H1 (cell line): ENCODE measurements at regions not wholly inside any gene's neighbourhood (a gene's known extent, or its start where the extent isn't known, plus 50 kb on each side); places are given as distances from the start of the nearest gene placed in this dataset.

Source experiments
- CTCF ChIA-PET: fragments of 300-600 bp; sonication (Branson Sonifier 250); formaldehyde crosslinking; loops from one replicate; lab custom pipeline; 2021; ENCODE audit not compliant: partially characterized antibody; lab: Charles Lee
- POLR2A ChIA-PET: fragments of 300-600 bp; sonication (Branson Sonifier 250); formaldehyde crosslinking; loops from one replicate; lab custom pipeline; 2021; ENCODE audit warnings: inconsistent platforms; ENCODE audit not compliant: partially characterized antibody; lab: Charles Lee
- DNase-seq, 2 experiments: peaks; one replicate each; pipeline versions ENCODE4 v3.0.0 to v3.0.0-alpha.2; 2010 to 2022; ENCODE audit warnings: low spot score in 2 of 2, low read depth in 1 of 2, mixed read lengths in 1 of 2
- FAIRE-seq: peaks from 2 replicates; lab custom pipeline; 2011; peaks lifted over from hg19 to GRCh38; lab: Jason Lieb, UNC
- H2AFZ ChIP-seq: 2 replicates; pipeline ENCODE4 v1.8.1; 2012; ENCODE audit warnings: low read length, inconsistent platforms
- H2AK5ac ChIP-seq: 2 replicates; pipeline ENCODE4 v1.6.1; 2013; ENCODE audit warnings: low read depth, low read length
- H2BK120ac ChIP-seq: replicated peaks from 2 replicates; pipeline ENCODE3; 2013; ENCODE audit warnings: low read depth, low read length, inconsistent platforms
- H2BK12ac ChIP-seq: 2 replicates; pipeline ENCODE4 v1.6.1; 2013; ENCODE audit warnings: low read depth, low read length
- H2BK15ac ChIP-seq: 2 replicates; pipeline ENCODE4 v1.6.1; 2013; ENCODE audit warnings: low read length
- H2BK20ac ChIP-seq: 2 replicates; pipeline ENCODE4 v1.6.1; 2013; ENCODE audit warnings: low read length
- H2BK5ac ChIP-seq: 2 replicates; pipeline ENCODE4 v1.6.1; 2013; ENCODE audit warnings: low read depth, low read length
- H3K14ac ChIP-seq: 2 replicates; pipeline ENCODE4 v1.6.1; 2013; ENCODE audit warnings: inconsistent platforms; ENCODE audit not compliant: insufficient read length
- H3K18ac ChIP-seq: 2 replicates; pipeline ENCODE4 v1.6.1; 2013; ENCODE audit warnings: low read length; ENCODE audit errors: extremely low read depth
- H3K23ac ChIP-seq: 2 replicates; pipeline ENCODE4 v1.6.1; 2013; ENCODE audit warnings: inconsistent platforms; ENCODE audit not compliant: insufficient read length
- H3K23me2 ChIP-seq: 2 replicates; pipeline ENCODE4 v1.6.1; 2013; ENCODE audit warnings: low read depth, low read length
- H3K27ac ChIP-seq: 2 replicates; pipeline ENCODE4 v1.6.1; 2011; ENCODE audit warnings: low read depth, low read length, inconsistent platforms
- H3K27me3 ChIP-seq, 4 experiments: replicated peaks in 1 of 4; 1 replicate in 1 of 4; 2 replicates in 3 of 4; pipeline versions ENCODE4 v1.6.1 to v1.8.1; 2011 to 2013; ENCODE audit warnings: low read length in 3 of 4, mild to moderate bottlenecking in 3 of 4, inconsistent platforms in 2 of 4, mixed read lengths in 2 of 4, moderate library complexity in 1 of 4; ENCODE audit not compliant: control insufficient read depth in 3 of 4, insufficient read depth in 3 of 4; ENCODE audit errors: extremely low read depth in 1 of 4
- H3K36me3 ChIP-seq, 4 experiments: 2 replicates each; pipeline versions ENCODE4 v1.6.1 to v1.8.1; 2011 to 2013; ENCODE audit warnings: mild to moderate bottlenecking in 4 of 4, low read length in 3 of 4, moderate library complexity in 2 of 4, control low read depth in 1 of 4, inconsistent platforms in 1 of 4; ENCODE audit not compliant: insufficient read depth in 4 of 4, control insufficient read depth in 2 of 4
- H3K4ac ChIP-seq: replicated peaks from 2 replicates; pipeline ENCODE3; 2013; ENCODE audit warnings: low read length, low read depth, mixed read lengths, inconsistent platforms; ENCODE audit not compliant: insufficient read length
- H3K4me1 ChIP-seq, 4 experiments: replicated peaks in 1 of 4; 1 replicate in 1 of 4; 2 replicates in 3 of 4; pipeline versions ENCODE4 v1.6.1 to v1.8.1; 2011 to 2013; ENCODE audit warnings: low read length in 3 of 4, inconsistent platforms in 2 of 4, mixed read lengths in 1 of 4; ENCODE audit not compliant: insufficient read depth in 4 of 4, control insufficient read depth in 3 of 4
- H3K4me2 ChIP-seq, 2 experiments: 2 replicates each; pipeline versions ENCODE4 v1.6.1 to v1.8.1; 2011 to 2013; ENCODE audit warnings: low read depth in 2 of 2, low read length in 2 of 2, control low read depth in 1 of 2, inconsistent platforms in 1 of 2, mild to moderate bottlenecking in 1 of 2; ENCODE audit not compliant: insufficient read depth in 1 of 2
- H3K4me3 ChIP-seq, 4 experiments: fragments of 200-600, 300-600 bp in 1 of 4; sonication (generic), shearing (Covaris generic), sonication (Bioruptor Twin) in 1 of 4; 2 replicates each; pipeline versions ENCODE4 v1.5.1 to v1.8.1; 2011 to 2016; ENCODE audit warnings: low read length in 4 of 4, low read depth in 3 of 4, control low read depth in 2 of 4, inconsistent platforms in 2 of 4, mild to moderate bottlenecking in 2 of 4, mixed read lengths in 1 of 4, moderate library complexity in 1 of 4; ENCODE audit not compliant: insufficient read depth in 2 of 4; ENCODE audit errors: extremely low read depth in 1 of 4
- H3K56ac ChIP-seq: replicated peaks from 2 replicates; pipeline ENCODE3; 2013; ENCODE audit warnings: low read depth, mild to moderate bottlenecking, mixed read lengths, low read length, inconsistent platforms; ENCODE audit not compliant: insufficient read length
- H3K79me1 ChIP-seq: 2 replicates; pipeline ENCODE4 v1.6.1; 2013; ENCODE audit warnings: low read depth, low read length, control low read depth
- H3K79me2 ChIP-seq, 2 experiments: 2 replicates each; pipeline versions ENCODE4 v1.6.1 to v1.8.1; 2012 to 2013; ENCODE audit warnings: low read length in 2 of 2, mild to moderate bottlenecking in 2 of 2, inconsistent platforms in 1 of 2; ENCODE audit not compliant: insufficient read depth in 2 of 2, control insufficient read depth in 1 of 2
- H3K9ac ChIP-seq, 4 experiments: replicated peaks in 1 of 4; 1 replicate in 1 of 4; 2 replicates in 3 of 4; pipeline versions ENCODE4 v1.6.1 to v1.8.1; 2011 to 2013; ENCODE audit warnings: low read depth in 3 of 4, low read length in 3 of 4, control low read depth in 2 of 4, mild to moderate bottlenecking in 2 of 4, moderate library complexity in 2 of 4, inconsistent platforms in 1 of 4; ENCODE audit errors: extremely low read depth in 1 of 4
- H3K9me3 ChIP-seq, 2 experiments: 2 replicates each; pipeline versions ENCODE4 v1.6.1 to v1.8.1; 2012 to 2013; ENCODE audit warnings: mild to moderate bottlenecking in 2 of 2, moderate library complexity in 2 of 2, control low read depth in 1 of 2, inconsistent platforms in 1 of 2, low read depth in 1 of 2, low read length in 1 of 2, mixed read lengths in 1 of 2; ENCODE audit not compliant: insufficient read depth in 2 of 2
- H4K20me1 ChIP-seq, 2 experiments: replicated peaks in 1 of 2; 2 replicates each; pipeline versions ENCODE3 to v1.8.1; 2011 to 2013; ENCODE audit warnings: inconsistent platforms in 2 of 2, low read length in 2 of 2, mild to moderate bottlenecking in 1 of 2; ENCODE audit not compliant: insufficient read depth in 2 of 2, control insufficient read depth in 1 of 2
- H4K5ac ChIP-seq: 2 replicates; pipeline ENCODE4 v1.6.1; 2013; ENCODE audit warnings: low read length, low read depth, mixed read lengths, inconsistent platforms; ENCODE audit not compliant: insufficient read length
- H4K8ac ChIP-seq: 2 replicates; pipeline ENCODE4 v1.8.0; 2013; ENCODE audit warnings: mild to moderate bottlenecking, moderate library complexity, low read length, inconsistent platforms; ENCODE audit not compliant: insufficient read depth; ENCODE audit errors: extremely low read depth
- H4K91ac ChIP-seq: replicated peaks from 2 replicates; pipeline ENCODE3; 2013; ENCODE audit warnings: low read length, mixed read lengths, inconsistent platforms; ENCODE audit not compliant: insufficient read length
- BRCA1 ChIP-seq: IDR thresholded peaks from 2 replicates; pipeline ENCODE4 v1.6.1; 2012; ENCODE audit warnings: low read depth, low read length, improper control_type of control experiment
- KDM4A ChIP-seq: IDR thresholded peaks from one replicate; pipeline ENCODE4 v1.7.1; 2012; ENCODE audit warnings: low read depth, mild to moderate bottlenecking, moderate library complexity, low read length, inconsistent platforms; ENCODE audit not compliant: severe bottlenecking
- RXRA ChIP-seq: IDR thresholded peaks from 2 replicates; pipeline ENCODE4 v1.6.1; 2011; ENCODE audit warnings: low read depth, mild to moderate bottlenecking, low read length, moderate library complexity; ENCODE audit not compliant: insufficient read depth
- SAP30 ChIP-seq: fragments of 300-600 bp; sonication (generic); IDR thresholded peaks from 2 replicates; pipeline ENCODE4 v1.7.1; 2012; ENCODE audit warnings: low read length, moderate library complexity, mild to moderate bottlenecking, inconsistent platforms; ENCODE audit not compliant: insufficient read depth, insufficient replicate concordance
- WGBS, 2 experiments: shearing (Covaris generic) in 1 of 2; methylation state at CpG; one replicate each; pipeline versions ENCODE4 v1.1.6 to v1.1.7; 2013 to 2015; ENCODE audit warnings: low lambda C conversion rate in 2 of 2, mixed read lengths in 2 of 2, inconsistent platforms in 1 of 2, low coverage in 1 of 2, missing lambda C conversion rate in 1 of 2; ENCODE audit not compliant: insufficient replicate concordance in 2 of 2, insufficient coverage in 1 of 2, insufficient read length in 1 of 2; ENCODE audit errors: extremely low coverage in 1 of 2, missing lambda C conversion rate in 1 of 2; 5-methylcytosine and 5-hydroxymethylcytosine counted together

- TF ChIP-seq SAP30 = no peak
- no peak for TF ChIP-seq BRCA1
- TF ChIP-seq KDM4A = no peak
- TF ChIP-seq RXRA = no peak
- TF ChIP-seq, all 59 proteins: peak for 0
- H4K5ac ChIP-seq = no peak overlapping the region
These were observed 473.5 kb downstream of the BTG1 start for GRCh38 chr12:91672130-91672529.

More at GRCh38 chr12:91672130-91672529, 473.5 kb downstream of the BTG1 start:
- no peaks in the 10 kb centered on the region for H3K79me2 ChIP-seq
- H3K79me1 ChIP-seq = no peaks in the 10 kb centered on the region
- no peak overlapping the region for H3K56ac ChIP-seq
- no peak overlapping the region for H3K4ac ChIP-seq
- no peak overlapping the region for H3K4me2 ChIP-seq
- no peak overlapping the region for H3K4me3 ChIP-seq
- H4K8ac ChIP-seq = no peak overlapping the region
- H2AFZ ChIP-seq = no peak overlapping the region
- ChIA-PET CTCF (no interaction called here), POLR2A (no interaction called here)
- FAIRE-seq = no peak
- H3K27me3 ChIP-seq = no peaks in the 10 kb centered on the region
- no peak overlapping the region for H2BK120ac ChIP-seq
- H3K9me3 ChIP-seq = no peaks in the 10 kb centered on the region
- H3K14ac ChIP-seq = no peak overlapping the region
- no peak overlapping the region for H3K9ac ChIP-seq
- no peak overlapping the region for H2BK15ac ChIP-seq
- H3K36me3 ChIP-seq = no peaks in the 10 kb centered on the region
- H2AK5ac ChIP-seq = no peak overlapping the region
- H3K27ac ChIP-seq = no peak overlapping the region
- H4K20me1 ChIP-seq = no peaks in the 10 kb centered on the region
- H2BK5ac ChIP-seq = no peak overlapping the region
- H3K23me2 ChIP-seq = no peaks in the 10 kb centered on the region
- H3K18ac ChIP-seq = no peak overlapping the region
- no peak overlapping the region for H2BK20ac ChIP-seq
- no peak overlapping the region for H3K23ac ChIP-seq
- no peak overlapping the region for H4K91ac ChIP-seq
- no peaks in the 10 kb centered on the region for H3K4me1 ChIP-seq
- no peak overlapping the region for H2BK12ac ChIP-seq
- no peak for DNase-seq
- 78% methylated on average over 1 of the region's 1 CpG; no CpG with 5 or more reads in 1 of the 2 experiments for WGBS, 2 experiments
